ENCODE measurements at regions not wholly inside any gene's neighbourhood (a gene's known extent, or its start where the extent isn't known, plus 50 kb on each side); places are given as distances from the start of the nearest gene placed in this dataset. TPM values are rescaled to one million over a fixed set of nuclear protein-coding genes. Genes with fewer than 3 reads are reported as not detected.
"Not testable (repeated sequence)": the region's sequence is repeated elsewhere in the genome, so short reads cannot be mapped to it uniquely, and the experiment has no call there.

GRCh38 chr16:29606669-29607427 is 56.2 kb upstream of the SPN start:
- DNase-seq (ENCODE audit: extremely low spot score in 2 of 2); H3K36me3 ChIP-seq; intact Hi-C loops (cut with DNase I); H3K27me3 ChIP-seq; H3K9me3 ChIP-seq; H3K4me3 ChIP-seq: not testable (repeated sequence)
- H3K27ac ChIP-seq: peak overlapping the region; percentile 44
- peaks cover 26% of the 10 kb centered on the region for H3K4me1 ChIP-seq

GRCh38 chr16:29607428-29607823 is 55.6 kb upstream of the SPN start:
- H3K27me3 ChIP-seq; DNase-seq (ENCODE audit: extremely low spot score in 2 of 2); H3K36me3 ChIP-seq; intact Hi-C loops (cut with DNase I); H3K9me3 ChIP-seq; H3K4me3 ChIP-seq: not testable (repeated sequence)
- H3K27ac ChIP-seq: peak overlapping the region; percentile 44
- peaks cover 26% of the 10 kb centered on the region for H3K4me1 ChIP-seq

- H3K9me3 ChIP-seq; H3K27ac ChIP-seq; intact Hi-C loops (cut with DNase I); H3K4me1 ChIP-seq; DNase-seq (ENCODE audit: extremely low spot score in 2 of 2); H3K27me3 ChIP-seq; H3K36me3 ChIP-seq: not testable (repeated sequence)
- H3K4me3 ChIP-seq: peak overlapping the region; percentile 63 to 75
Measured at GRCh38 chr16:29612381-29613306, 50.4 kb upstream of the SPN start.

Small RNA genes lying in the stretch of these regions (microRNA-seq; reads per million reads assigned to microRNA genes)
- not detected for gene MIR3680-2 (ENCODE audit: borderline number of aligned reads, borderline replicate concordance)

Small RNA genes lying in the stretch of these regions (small RNA-seq; reads per million reads assigned to genes)
- not detected for gene MIR3680-2

Data from vagina (tissue), 2 donors.